Esophagus muscularis mucosa (tissue), 3 donors: ENCODE measurements at regions not wholly inside any gene's neighbourhood (a gene's known extent, or its start where the extent isn't known, plus 50 kb on each side); places are given as distances from the start of the nearest gene placed in this dataset.

Experiments
- CTCF ChIP-seq, 3 experiments: fragments of 200-600 bp in 2 of 3; fragments of 450-650 bp in 1 of 3; sonication (generic) in 2 of 3; IDR thresholded peaks; one replicate each; pipeline ENCODE4 v1.5.1; 2017 to 2019; ENCODE audit warnings: antibody characterized with exemption in 3 of 3, mild to moderate bottlenecking in 2 of 3, moderate library complexity in 1 of 3
- EP300 ChIP-seq: sonication (generic); formaldehyde crosslinking; IDR thresholded peaks from one replicate; pipeline ENCODE4 v1.6.1; 2017; ENCODE audit warnings: antibody characterized with exemption

DNA sequence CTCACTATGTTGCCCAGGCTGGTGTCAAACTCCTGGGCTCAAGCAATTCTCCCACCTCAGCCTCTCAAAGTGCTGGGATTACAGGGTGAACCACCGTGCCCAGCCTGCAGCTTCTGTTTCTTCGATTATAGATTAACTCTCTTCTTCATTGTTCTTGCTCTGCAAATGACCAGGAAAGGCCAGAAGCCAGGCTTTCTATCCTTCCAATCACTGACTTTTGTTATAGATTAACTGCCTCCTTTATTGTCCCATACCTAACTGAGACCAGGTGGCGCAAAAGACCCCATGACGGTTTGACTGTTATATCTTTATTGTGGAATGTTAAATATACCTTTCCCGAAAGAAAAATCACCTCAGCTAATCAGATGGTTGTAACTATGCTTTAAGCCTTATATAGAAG, 196.9 kb downstream of the MREG start:
- no peak for TF ChIP-seq CTCF (IDR thresholded peaks at IDR 0.05)
- no peak for TF ChIP-seq EP300
